HEK293 (cell line): ENCODE measurements at regions not wholly inside any gene's neighbourhood (a gene's known extent, or its start where the extent isn't known, plus 50 kb on each side); places are given as distances from the start of the nearest gene placed in this dataset.

ENCODE experiments used
- CTCF ChIA-PET: fragments of 350-600 bp; formaldehyde crosslinking; extraction: SDS; loops from one replicate; lab custom pipeline; 2021; ENCODE audit warnings: antibody characterized with exemption; lab: Yijun Ruan, JAX
- POLR2A ChIA-PET: fragments of 300-600 bp; formaldehyde crosslinking; extraction: SDS; loops from one replicate; lab custom pipeline; 2020; ENCODE audit warnings: antibody characterized with exemption, inconsistent platforms; lab: Yijun Ruan, JAX
- H3K27ac ChIP-seq: fragments of 200-500 bp; sonication (Bioruptor generic); 2 replicates; pipeline ENCODE4 v1.5.1; 2014; ENCODE audit warnings: low read depth, low read length, control low read depth, inconsistent platforms; ENCODE audit errors: extremely low read depth
- H3K36me3 ChIP-seq, 2 experiments: fragments of 200-500 bp in 1 of 2; sonication (Bioruptor generic) in 1 of 2; 1 replicate in 1 of 2; 2 replicates in 1 of 2; pipeline ENCODE4 v1.5.1; 2014 to 2017; ENCODE audit warnings: inconsistent platforms in 2 of 2, low read length in 2 of 2; ENCODE audit not compliant: control insufficient read depth in 2 of 2, insufficient read depth in 1 of 2
- H3K4me1 ChIP-seq: fragments of 200-500 bp; sonication (Bioruptor generic); 2 replicates; pipeline ENCODE4 v1.5.1; 2014; ENCODE audit warnings: mild to moderate bottlenecking, low read length, inconsistent platforms; ENCODE audit not compliant: control insufficient read depth, insufficient read depth
- H3K4me3 ChIP-seq: 2 replicates; pipeline ENCODE4 v1.5.1; 2011; ENCODE audit warnings: low read depth, mild to moderate bottlenecking, control low read depth, low read length, moderate library complexity
- H3K9me3 ChIP-seq: fragments of 200-500 bp; sonication (Bioruptor generic); 2 replicates; pipeline ENCODE4 v1.5.1; 2014; ENCODE audit warnings: low read depth, low read length, inconsistent platforms; ENCODE audit not compliant: control insufficient read depth, insufficient read depth
- BCL11A ChIP-seq: fragments of 450-650 bp; formaldehyde crosslinking; IDR thresholded peaks from 2 replicates; pipeline ENCODE4 v1.5.1; 2016; ENCODE audit warnings: low read depth, missing biosample characterization, missing genetic modification characterization
- INSM2 ChIP-seq: fragments of 450-650 bp; formaldehyde crosslinking; IDR thresholded peaks from 2 replicates; pipeline ENCODE4 v1.5.1; 2016; ENCODE audit warnings: missing biosample characterization, missing genetic modification characterization
- PATZ1 ChIP-seq: fragments of 450-650 bp; formaldehyde crosslinking; IDR thresholded peaks from 2 replicates; pipeline ENCODE4 v1.5.1; 2016; ENCODE audit warnings: missing biosample characterization, missing genetic modification characterization
- ZBTB11 ChIP-seq: fragments of 450-650 bp; formaldehyde crosslinking; conservative IDR thresholded peaks from 2 replicates; pipeline ENCODE4 v1.5.1; 2016; ENCODE audit warnings: low read depth, missing biosample characterization, missing genetic modification characterization
- ZBTB6 ChIP-seq: fragments of 450-650 bp; formaldehyde crosslinking; IDR thresholded peaks from 2 replicates; pipeline ENCODE4 v1.5.1; 2017; ENCODE audit warnings: missing biosample characterization, missing genetic modification characterization
- ZNF114 ChIP-seq: fragments of 450-650 bp; formaldehyde crosslinking; IDR thresholded peaks from 2 replicates; pipeline ENCODE4 v1.5.0; 2017; ENCODE audit warnings: missing biosample characterization, missing genetic modification characterization
- ZNF175 ChIP-seq: fragments of 450-650 bp; formaldehyde crosslinking; IDR thresholded peaks from 2 replicates; pipeline ENCODE4 v1.5.1; 2016; ENCODE audit warnings: missing biosample characterization, missing genetic modification characterization
- ZNF19 ChIP-seq: fragments of 450-650 bp; formaldehyde crosslinking; IDR thresholded peaks from 2 replicates; pipeline ENCODE4; 2016; ENCODE audit warnings: missing biosample characterization, missing genetic modification characterization, low read depth
- ZNF223 ChIP-seq: fragments of 450-650 bp; formaldehyde crosslinking; IDR thresholded peaks from 2 replicates; pipeline ENCODE4 v1.5.1; 2016; ENCODE audit warnings: missing biosample characterization, missing genetic modification characterization
- ZNF488 ChIP-seq: fragments of 450-650 bp; formaldehyde crosslinking; IDR thresholded peaks from 2 replicates; pipeline ENCODE4 v1.5.1; 2016; ENCODE audit warnings: missing biosample characterization, missing genetic modification characterization
- ZNF560 ChIP-seq: fragments of 450-650 bp; formaldehyde crosslinking; IDR thresholded peaks from 2 replicates; pipeline ENCODE4 v1.5.1; 2017; ENCODE audit warnings: missing biosample characterization, missing genetic modification characterization, borderline replicate concordance
- ZNF561 ChIP-seq: fragments of 450-650 bp; IDR thresholded peaks from 2 replicates; pipeline ENCODE4 v1.5.1; 2018; ENCODE audit warnings: missing biosample characterization, missing genetic modification characterization, borderline replicate concordance
- ZNF623 ChIP-seq: fragments of 450-650 bp; formaldehyde crosslinking; IDR thresholded peaks from 2 replicates; pipeline ENCODE4 v1.5.1; 2016; ENCODE audit warnings: missing biosample characterization, missing genetic modification characterization
- ZNF629 ChIP-seq: fragments of 450-650 bp; formaldehyde crosslinking; IDR thresholded peaks from 2 replicates; pipeline ENCODE4 v1.5.1; 2017; ENCODE audit warnings: missing biosample characterization, missing genetic modification characterization
- ZNF658 ChIP-seq: fragments of 450-650 bp; formaldehyde crosslinking; IDR thresholded peaks from 2 replicates; pipeline ENCODE4; 2016; ENCODE audit warnings: missing biosample characterization, missing genetic modification characterization
- ZNF777 ChIP-seq: fragments of 450-650 bp; formaldehyde crosslinking; IDR thresholded peaks from 2 replicates; pipeline ENCODE4 v1.5.1; 2017; ENCODE audit warnings: missing biosample characterization, missing genetic modification characterization, borderline replicate concordance
- ZSCAN18 ChIP-seq: fragments of 450-650 bp; formaldehyde crosslinking; IDR thresholded peaks from 2 replicates; pipeline ENCODE4 v1.5.1; 2016; ENCODE audit warnings: missing biosample characterization, missing genetic modification characterization

- TF ChIP-seq ZNF114 (no peak), ZBTB6 (tag by site-specific recombination) (no peak), ZNF629 (tag by site-specific recombination) (no peak), ZSCAN18 (no peak)
- TF ChIP-seq, all 188 proteins: peak for 0
Observed at GRCh38 chr6:74597840-74598239, 608.0 kb downstream of the COL12A1 start (continued).

- Histone ChIP-seq H3K9me3 (no peaks in the 10 kb centered on the region), H3K4me1 (no peaks in the 10 kb centered on the region), H3K4me3 (no peak overlapping the region), H3K27ac (no peak overlapping the region), H3K36me3 (no peaks in the 10 kb centered on the region)
- POLR2A ChIA-PET, result no interaction called here
- TF ChIP-seq ZNF488 (tag by site-specific recombination) (no peak), ZNF777 (tag by site-specific recombination) (no peak), ZNF623 (tag by site-specific recombination) (no peak), ZBTB11 (tag by site-specific recombination) (no peak), ZNF658 (tag by site-specific recombination) (no peak), ZNF560 (tag by site-specific recombination) (no peak), BCL11A (no peak), ZNF175 (no peak), ZNF19 (tag by site-specific recombination) (no peak), ZNF223 (tag by site-specific recombination) (no peak), ZNF561 (no peak), PATZ1 (no peak), INSM2 (tag by site-specific recombination) (no peak)
- CTCF ChIA-PET, result no interaction called here
Observed at GRCh38 chr6:74597266-74597665, 608.6 kb downstream of the COL12A1 start.
